SU-DHL-6 (cell line): ENCODE measurements at regions not wholly inside any gene's neighbourhood (a gene's known extent, or its start where the extent isn't known, plus 50 kb on each side); places are given as distances from the start of the nearest gene placed in this dataset.

Source experiments
- H2AFZ ChIP-seq: fragments of 200-600 bp; sonication (generic); 2 replicates; pipeline ENCODE4 v1.6.1; 2014; ENCODE audit warnings: low read depth, mild to moderate bottlenecking, moderate library complexity, mixed read lengths, antibody characterized with exemption, low read length; ENCODE audit not compliant: severe bottlenecking
- H3F3A ChIP-seq: fragments of 200-600 bp; shearing (Covaris generic); 2 replicates; pipeline ENCODE4 v1.6.0; 2016; ENCODE audit warnings: antibody characterized with exemption, mild to moderate bottlenecking; ENCODE audit not compliant: insufficient read depth
- H3K27ac ChIP-seq: fragments of 200-600 bp; sonication (generic); 2 replicates; pipeline ENCODE4 v1.5.1; 2016; ENCODE audit warnings: low read depth, mild to moderate bottlenecking, low read length, moderate library complexity, mixed read lengths
- H3K27me3 ChIP-seq: fragments of 200-600 bp; sonication (generic), shearing (Covaris generic); 2 replicates; pipeline ENCODE4 v1.6.0; 2014; ENCODE audit warnings: mild to moderate bottlenecking, low read length
- H3K36me3 ChIP-seq: fragments of 200-600 bp; sonication (generic); 2 replicates; pipeline ENCODE4 v1.6.1; 2014; ENCODE audit warnings: mild to moderate bottlenecking, low read length, mixed read lengths
- H3K4me2 ChIP-seq: fragments of 300-600, 200-600 bp; shearing (Covaris generic), sonication (generic); 2 replicates; pipeline ENCODE4 v1.6.0; 2014; ENCODE audit warnings: low read length, low read depth, mild to moderate bottlenecking; ENCODE audit not compliant: poor library complexity, severe bottlenecking
- H3K4me3 ChIP-seq: fragments of 200-600 bp; sonication (generic); 2 replicates; pipeline ENCODE4 v1.5.1; 2014; ENCODE audit warnings: antibody characterized with exemption, low read length, mild to moderate bottlenecking, mixed read lengths; ENCODE audit not compliant: insufficient read depth, poor library complexity, severe bottlenecking
- H3K79me2 ChIP-seq: fragments of 200-600 bp; sonication (generic); 2 replicates; pipeline ENCODE4 v1.6.1; 2014; ENCODE audit warnings: mild to moderate bottlenecking, low read length, moderate library complexity; ENCODE audit not compliant: insufficient read depth
- H3K9ac ChIP-seq: fragments of 200-600 bp; sonication (generic); 2 replicates; pipeline ENCODE4 v1.7.0; 2014; ENCODE audit warnings: mild to moderate bottlenecking, low read length
- H3K9me2 ChIP-seq: fragments of 200-600 bp; sonication (generic); replicated peaks from 2 replicates; pipeline ENCODE4 v1.6.1; 2014; ENCODE audit warnings: low read length; ENCODE audit not compliant: insufficient read depth
- H3K9me3 ChIP-seq: fragments of 200-600 bp; sonication (generic); 2 replicates; pipeline ENCODE4 v1.6.1; 2014; ENCODE audit warnings: low read length, mixed read lengths; ENCODE audit not compliant: insufficient read depth
- H4K20me1 ChIP-seq: fragments of 200-600 bp; sonication (generic); 2 replicates; pipeline ENCODE4 v1.6.1; 2014; ENCODE audit warnings: low read depth, mild to moderate bottlenecking, antibody characterized with exemption, low read length, moderate library complexity, mixed read lengths
- CTCF ChIP-seq: fragments of 200-600 bp; sonication (generic); IDR thresholded peaks from one replicate; pipeline ENCODE4 v1.5.1; 2017; ENCODE audit warnings: antibody characterized with exemption, mild to moderate bottlenecking, low read length, moderate library complexity; ENCODE audit not compliant: insufficient read depth, poor library complexity, severe bottlenecking
- EZH2phosphoT487 ChIP-seq: fragments of 200-600 bp; sonication (generic), shearing (Covaris generic); conservative IDR thresholded peaks from 2 replicates; pipeline ENCODE4 v1.6.1; 2018; ENCODE audit warnings: mild to moderate bottlenecking, antibody characterized with exemption, low read length, moderate library complexity, mixed read lengths

DNA sequence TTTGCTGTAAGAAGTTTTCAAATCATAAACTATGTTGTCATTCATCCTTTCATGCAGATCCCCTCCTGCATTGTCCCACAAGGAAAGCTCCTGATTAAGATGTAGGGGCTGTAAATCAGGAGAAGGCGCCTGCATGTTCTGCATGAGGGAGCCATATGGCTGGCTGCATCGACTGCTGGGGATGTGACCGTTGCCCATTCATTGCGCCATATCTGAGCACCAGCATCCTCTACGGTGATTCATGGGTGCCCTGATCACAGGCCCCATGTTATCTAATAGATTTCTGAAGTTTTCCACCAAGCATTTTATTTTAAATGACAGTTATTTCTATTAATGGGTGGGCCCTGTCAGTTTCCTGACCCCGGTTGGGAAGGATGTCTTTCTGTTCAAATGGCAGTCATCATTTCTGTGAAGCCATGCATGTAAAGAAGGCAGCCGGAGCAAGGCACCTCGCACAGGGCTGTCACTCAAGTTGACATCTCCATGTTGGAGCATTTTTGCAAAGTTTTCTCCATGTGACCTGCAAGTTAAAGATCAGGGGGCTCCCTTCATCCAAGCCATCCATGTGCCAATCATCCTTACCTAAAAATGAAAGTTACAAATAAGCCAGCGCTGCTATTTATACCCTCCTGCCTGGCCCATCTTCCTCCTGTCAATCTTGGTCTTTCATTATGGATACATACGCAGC lies 128.8 kb downstream of the TEX36 start:
- no peak overlapping the region for H3K9ac ChIP-seq
- TF ChIP-seq CTCF = no peak
- no peak for TF ChIP-seq EZH2phosphoT487
- no peak overlapping the region for H2AFZ ChIP-seq
- H3K27ac ChIP-seq = no peak overlapping the region
- H3K4me3 ChIP-seq = no peak overlapping the region
- peaks cover 2% of the 10 kb centered on the region; the same call in 1 of the 2 replicates for H3K27me3 ChIP-seq
- H3F3A ChIP-seq = no peaks in the 10 kb centered on the region
- no peaks in the 10 kb centered on the region for H3K9me3 ChIP-seq
- no peak overlapping the region for H3K4me2 ChIP-seq
- no peaks in the 10 kb centered on the region for H3K9me2 ChIP-seq
- H3K36me3 ChIP-seq = no peaks in the 10 kb centered on the region
- no peaks in the 10 kb centered on the region for H4K20me1 ChIP-seq
- no peaks in the 10 kb centered on the region for H3K79me2 ChIP-seq

DNA sequence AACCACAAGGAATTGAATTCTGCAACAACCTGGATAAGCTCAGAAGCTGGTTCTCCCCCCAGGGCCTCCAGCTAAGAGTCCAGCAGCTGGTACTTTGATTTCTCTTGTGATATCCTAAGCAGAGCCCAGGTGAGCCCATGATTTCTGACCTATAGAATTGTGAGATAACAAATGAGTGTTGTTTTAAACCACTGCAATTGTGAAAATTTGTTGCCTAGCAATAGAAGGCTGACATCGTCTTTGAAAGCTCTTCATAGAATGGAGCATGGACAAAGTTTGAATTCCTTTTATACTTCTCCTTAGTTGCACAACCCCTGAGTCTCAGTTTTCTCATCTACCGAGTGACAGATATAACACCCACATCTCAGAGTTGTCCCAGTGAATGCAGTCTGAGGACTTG lies 129.9 kb downstream of the TEX36 start:
- H3K27ac ChIP-seq = no peak overlapping the region

DNA sequence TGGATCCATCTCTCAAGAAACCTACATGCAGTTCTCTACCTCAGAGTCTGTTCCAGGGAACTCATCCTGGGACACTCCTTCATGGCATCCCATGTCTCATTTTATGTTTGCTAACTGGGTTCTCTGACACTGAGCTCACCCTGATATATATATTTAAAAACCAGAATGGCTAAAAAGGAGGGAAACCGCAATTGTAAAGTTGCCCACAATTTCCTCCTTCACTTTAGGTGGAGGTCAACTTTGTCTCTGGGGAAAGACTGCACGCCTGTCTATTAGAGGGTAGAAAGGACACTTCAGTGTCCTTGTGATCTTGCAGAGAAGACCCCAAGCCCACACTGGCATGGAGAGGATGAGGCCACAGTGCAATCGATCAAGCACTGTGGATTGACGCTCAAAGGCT lies 131.7 kb downstream of the TEX36 start:
- H3K4me3 ChIP-seq = no peak overlapping the region

More for the DNA sequence above, 129.9 kb downstream of the TEX36 start:
- Histone ChIP-seq H3K4me3 (no peak overlapping the region), H3K9ac (no peak overlapping the region), H4K20me1 (no peaks in the 10 kb centered on the region), H3F3A (no peaks in the 10 kb centered on the region), H3K36me3 (no peaks in the 10 kb centered on the region), H2AFZ (no peak overlapping the region), H3K4me2 (no peak overlapping the region), H3K9me2 (no peaks in the 10 kb centered on the region), H3K27me3 (peaks cover 2% of the 10 kb centered on the region; the same call in 1 of the 2 replicates), H3K79me2 (no peaks in the 10 kb centered on the region), H3K9me3 (no peaks in the 10 kb centered on the region)
- TF ChIP-seq CTCF (no peak), EZH2phosphoT487 (no peak)

More for the DNA sequence above, 131.7 kb downstream of the TEX36 start:
- no peak overlapping the region for H3K9ac ChIP-seq
- H3K9me2 ChIP-seq = no peaks in the 10 kb centered on the region
- no peak overlapping the region for H2AFZ ChIP-seq
- H3F3A ChIP-seq = no peaks in the 10 kb centered on the region
- H3K27ac ChIP-seq = no peak overlapping the region
- no peaks in the 10 kb centered on the region for H3K9me3 ChIP-seq
- H3K4me2 ChIP-seq = no peak overlapping the region
- peaks cover 2% of the 10 kb centered on the region; the same call in 1 of the 2 replicates for H3K27me3 ChIP-seq
- no peaks in the 10 kb centered on the region for H4K20me1 ChIP-seq
- H3K36me3 ChIP-seq = no peaks in the 10 kb centered on the region
- H3K79me2 ChIP-seq = no peaks in the 10 kb centered on the region
- TF ChIP-seq CTCF = no peak
- no peak for TF ChIP-seq EZH2phosphoT487
